DND-41 (cell line): ENCODE measurements at regions not wholly inside any gene's neighbourhood (a gene's known extent, or its start where the extent isn't known, plus 50 kb on each side); places are given as distances from the start of the nearest gene placed in this dataset.

ENCODE experiments used
- ATAC-seq: fragments of 200-7000 bp; cut with Tn5 transposase; 3 replicates; pipeline ENCODE4 v1.9.1; 2021; ENCODE audit warnings: low read depth; ENCODE audit not compliant: insufficient read depth
- DNase-seq: peaks from one replicate; pipeline ENCODE4 v3.0.0-alpha.2; 2020
- H2AFZ ChIP-seq: 2 replicates; pipeline ENCODE4 v1.6.0; 2012; ENCODE audit warnings: low read depth, low read length
- H3K27ac ChIP-seq: 2 replicates; pipeline ENCODE4 v1.5.1; 2012; ENCODE audit warnings: low read length, inconsistent platforms
- H3K27me3 ChIP-seq: fragments of 200-600 bp; sonication (generic); 2 replicates; pipeline ENCODE4 v1.6.0; 2012; ENCODE audit warnings: low read length, mild to moderate bottlenecking, inconsistent platforms; ENCODE audit not compliant: insufficient read depth, poor library complexity
- H3K36me3 ChIP-seq: 2 replicates; pipeline ENCODE4 v1.5.1; 2012; ENCODE audit warnings: low read length, inconsistent platforms; ENCODE audit not compliant: insufficient read depth
- H3K4me1 ChIP-seq: 2 replicates; pipeline ENCODE4 v1.5.1; 2012; ENCODE audit warnings: mild to moderate bottlenecking, low read length; ENCODE audit not compliant: insufficient read depth
- H3K4me2 ChIP-seq: 2 replicates; pipeline ENCODE4 v1.6.0; 2012; ENCODE audit warnings: mild to moderate bottlenecking, moderate library complexity, low read length, inconsistent platforms; ENCODE audit not compliant: insufficient read depth
- H3K4me3 ChIP-seq, 2 experiments: fragments of 200-600 bp in 1 of 2; shearing (Covaris generic) in 1 of 2; 2 replicates each; pipeline ENCODE4 v1.5.1; 2012 to 2016; ENCODE audit warnings: inconsistent platforms in 2 of 2, low read length in 2 of 2, mild to moderate bottlenecking in 2 of 2, low read depth in 1 of 2, moderate library complexity in 1 of 2
- H3K79me2 ChIP-seq: 2 replicates; pipeline ENCODE4 v1.6.0; 2012; ENCODE audit warnings: low read length, inconsistent platforms; ENCODE audit not compliant: insufficient read depth
- H3K9ac ChIP-seq: 2 replicates; pipeline ENCODE4 v1.6.0; 2012; ENCODE audit warnings: low read depth, mild to moderate bottlenecking, inconsistent platforms, low read length, moderate library complexity
- H3K9me3 ChIP-seq: 2 replicates; pipeline ENCODE4 v1.5.1; 2012; ENCODE audit warnings: low read length, moderate library complexity, mild to moderate bottlenecking, inconsistent platforms; ENCODE audit not compliant: insufficient read depth, severe bottlenecking
- H4K20me1 ChIP-seq: 2 replicates; pipeline ENCODE4 v1.6.0; 2012; ENCODE audit warnings: low read length; ENCODE audit not compliant: insufficient read depth
- EZH2 ChIP-seq: IDR thresholded peaks from 3 replicates; pipeline ENCODE4 v1.6.1; 2012; ENCODE audit warnings: borderline replicate concordance, low read depth, mild to moderate bottlenecking, moderate library complexity, low read length, inconsistent platforms; ENCODE audit not compliant: severe bottlenecking
- TF ChIP-seq, protein P1 (sequence below): IDR thresholded peaks from 2 replicates; pipeline ENCODE4 v1.5.1; 2012; ENCODE audit warnings: borderline replicate concordance, low read length, moderate library complexity, mild to moderate bottlenecking; ENCODE audit not compliant: poor library complexity, severe bottlenecking; ENCODE audit errors: extremely low read depth

GRCh38 chr10:91690412-91690811, 57.5 kb upstream of the PPP1R3C start:
- H3K4me2 ChIP-seq: no peak overlapping the region
- no peaks in the 10 kb centered on the region for H3K27me3 ChIP-seq
- no peaks in the 10 kb centered on the region for H3K79me2 ChIP-seq
- DNase-seq (no peak), ATAC-seq (no peak)
- H3K4me1 ChIP-seq: no peaks in the 10 kb centered on the region
- H3K27ac ChIP-seq: no peak overlapping the region
- no peak overlapping the region for H3K4me3 ChIP-seq
- no peaks in the 10 kb centered on the region for H3K36me3 ChIP-seq
- H3K9ac ChIP-seq: no peak overlapping the region
- H3K9me3 ChIP-seq: no peaks in the 10 kb centered on the region
- no peak for TF ChIP-seq EZH2
- TF ChIP-seq, protein P1, sequence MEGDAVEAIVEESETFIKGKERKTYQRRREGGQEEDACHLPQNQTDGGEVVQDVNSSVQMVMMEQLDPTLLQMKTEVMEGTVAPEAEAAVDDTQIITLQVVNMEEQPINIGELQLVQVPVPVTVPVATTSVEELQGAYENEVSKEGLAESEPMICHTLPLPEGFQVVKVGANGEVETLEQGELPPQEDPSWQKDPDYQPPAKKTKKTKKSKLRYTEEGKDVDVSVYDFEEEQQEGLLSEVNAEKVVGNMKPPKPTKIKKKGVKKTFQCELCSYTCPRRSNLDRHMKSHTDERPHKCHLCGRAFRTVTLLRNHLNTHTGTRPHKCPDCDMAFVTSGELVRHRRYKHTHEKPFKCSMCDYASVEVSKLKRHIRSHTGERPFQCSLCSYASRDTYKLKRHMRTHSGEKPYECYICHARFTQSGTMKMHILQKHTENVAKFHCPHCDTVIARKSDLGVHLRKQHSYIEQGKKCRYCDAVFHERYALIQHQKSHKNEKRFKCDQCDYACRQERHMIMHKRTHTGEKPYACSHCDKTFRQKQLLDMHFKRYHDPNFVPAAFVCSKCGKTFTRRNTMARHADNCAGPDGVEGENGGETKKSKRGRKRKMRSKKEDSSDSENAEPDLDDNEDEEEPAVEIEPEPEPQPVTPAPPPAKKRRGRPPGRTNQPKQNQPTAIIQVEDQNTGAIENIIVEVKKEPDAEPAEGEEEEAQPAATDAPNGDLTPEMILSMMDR: no peak
- no peak overlapping the region for H2AFZ ChIP-seq
- no peaks in the 10 kb centered on the region for H4K20me1 ChIP-seq

GRCh38 chr10:91689731-91690168, 56.9 kb upstream of the PPP1R3C start:
- Histone ChIP-seq H3K4me3 (no peak overlapping the region), H3K79me2 (no peaks in the 10 kb centered on the region), H3K4me2 (no peak overlapping the region), H3K9ac (no peak overlapping the region), H3K4me1 (no peaks in the 10 kb centered on the region), H3K9me3 (no peaks in the 10 kb centered on the region), H3K27me3 (no peaks in the 10 kb centered on the region), H3K36me3 (no peaks in the 10 kb centered on the region), H4K20me1 (no peaks in the 10 kb centered on the region), H2AFZ (no peak overlapping the region), H3K27ac (no peak overlapping the region)
- no peak for TF ChIP-seq EZH2
- TF ChIP-seq, protein P1: no peak
- DNase-seq (peak; percentile 14), ATAC-seq (peak; percentile 81)

GRCh38 chr10:91684841-91685240, 52.0 kb upstream of the PPP1R3C start:
- Histone ChIP-seq H3K4me1 (no peaks in the 10 kb centered on the region), H3K79me2 (no peaks in the 10 kb centered on the region), H3K4me2 (no peak overlapping the region), H3K4me3 (no peak overlapping the region), H3K9ac (no peak overlapping the region), H4K20me1 (no peaks in the 10 kb centered on the region), H3K9me3 (no peaks in the 10 kb centered on the region), H3K36me3 (no peaks in the 10 kb centered on the region), H3K27ac (no peak overlapping the region), H3K27me3 (peaks cover 3% of the 10 kb centered on the region), H2AFZ (no peak overlapping the region)
- no peak for TF ChIP-seq EZH2
- TF ChIP-seq, protein P1: no peak
- no peak for DNase-seq
- ATAC-seq: no peak

GRCh38 chr10:91683975-91684374, 51.1 kb upstream of the PPP1R3C start:
- Histone ChIP-seq H4K20me1 (no peaks in the 10 kb centered on the region), H3K36me3 (no peaks in the 10 kb centered on the region), H3K9me3 (no peaks in the 10 kb centered on the region), H3K9ac (no peak overlapping the region), H3K79me2 (no peaks in the 10 kb centered on the region), H2AFZ (no peak overlapping the region), H3K27ac (no peak overlapping the region), H3K4me3 (no peak overlapping the region), H3K4me2 (no peak overlapping the region), H3K27me3 (peaks cover 3% of the 10 kb centered on the region), H3K4me1 (no peaks in the 10 kb centered on the region)
- TF ChIP-seq, protein P1: no peak
- DNase-seq: no peak
- ATAC-seq: no peak
